ENCODE measurements at regions not wholly inside any gene's neighbourhood (a gene's known extent, or its start where the extent isn't known, plus 50 kb on each side); places are given as distances from the start of the nearest gene placed in this dataset.

- no peak for TF ChIP-seq CTCF (IDR thresholded peaks at IDR 0.05)
- Histone ChIP-seq H3K27me3 (no peaks in the 10 kb centered on the region), H3K4me3 (no peak overlapping the region), H3K4me1 (no peaks in the 10 kb centered on the region), H3K36me3 (no peaks in the 10 kb centered on the region), H3K27ac (no peak overlapping the region), H3K9me3 (no peaks in the 10 kb centered on the region)
- ATAC-seq (no peak), DNase-seq (no peak)
- intact Hi-C loops (cut with DNase I), result no loop called here
These were observed 688.9 kb upstream of the NRXN1 start for GRCh38 chr2:51720826-51721225.

GRCh38 chr2:51718881-51719280 is 686.9 kb upstream of the NRXN1 start:
- no peak for TF ChIP-seq CTCF (IDR thresholded peaks at IDR 0.05)
- no peaks in the 10 kb centered on the region for H3K27me3 ChIP-seq
- intact Hi-C loops (cut with DNase I), result no loop called here
- no peak overlapping the region for H3K27ac ChIP-seq
- no peaks in the 10 kb centered on the region for H3K4me1 ChIP-seq
- ATAC-seq, result no peak
- H3K9me3 ChIP-seq, result peaks cover 0 to 6% of the 10 kb centered on the region in 2 donors
- no peak for DNase-seq
- H3K4me3 ChIP-seq, result no peak overlapping the region
- H3K36me3 ChIP-seq, result no peaks in the 10 kb centered on the region

GRCh38 chr2:51717312-51717711 is 685.4 kb upstream of the NRXN1 start:
- H3K27ac ChIP-seq, result no peak overlapping the region
- no peaks in the 10 kb centered on the region for H3K36me3 ChIP-seq
- intact Hi-C loops (cut with DNase I), result no loop called here
- DNase-seq (no peak), ATAC-seq (no peak)
- no peak overlapping the region for H3K4me3 ChIP-seq
- no peak for TF ChIP-seq CTCF (IDR thresholded peaks at IDR 0.05)
- no peaks in the 10 kb centered on the region for H3K27me3 ChIP-seq
- H3K9me3 ChIP-seq, result peaks cover 0 to 10% of the 10 kb centered on the region in 2 donors
- no peaks in the 10 kb centered on the region for H3K4me1 ChIP-seq

- DNase-seq (no peak), ATAC-seq (no peak)
- Histone ChIP-seq H3K4me3 (no peak overlapping the region), H3K4me1 (no peaks in the 10 kb centered on the region), H3K36me3 (no peaks in the 10 kb centered on the region), H3K9me3 (peaks cover 0 to 10% of the 10 kb centered on the region in 2 donors), H3K27ac (no peak overlapping the region), H3K27me3 (no peaks in the 10 kb centered on the region)
- no peak for TF ChIP-seq CTCF (IDR thresholded peaks at IDR 0.05)
- intact Hi-C loops (cut with DNase I), result no loop called here
These were observed 679.8 kb upstream of the NRXN1 start for GRCh38 chr2:51711766-51712165.

GRCh38 chr2:51710222-51710621 is 678.3 kb upstream of the NRXN1 start:
- Histone ChIP-seq H3K4me1 (no peaks in the 10 kb centered on the region), H3K36me3 (no peaks in the 10 kb centered on the region), H3K9me3 (peaks cover 0 to 10% of the 10 kb centered on the region in 2 donors), H3K4me3 (no peak overlapping the region), H3K27ac (no peak overlapping the region), H3K27me3 (no peaks in the 10 kb centered on the region)
- DNase-seq, result peak in 1 of 4 donors; percentile 1
- TF ChIP-seq CTCF (IDR thresholded peaks at IDR 0.05), result no peak
- intact Hi-C loops (cut with DNase I), result no loop called here
- no peak for ATAC-seq
